ENCODE measurements at regions not wholly inside any gene's neighbourhood (a gene's known extent, or its start where the extent isn't known, plus 50 kb on each side); places are given as distances from the start of the nearest gene placed in this dataset.

GRCh38 chr10:4683838-4684237, 142.2 kb upstream of the AKR1E2 start:
- no peak for TF ChIP-seq YY1 (tag by site-specific recombination; IDR thresholded peaks at IDR 0.05)
- no peak for TF ChIP-seq ZNF707 (tag by site-specific recombination; IDR thresholded peaks at IDR 0.05)
- no peak for TF ChIP-seq ZNF394 (tag by site-specific recombination; IDR thresholded peaks at IDR 0.05; ENCODE audit: borderline replicate concordance)
- no peak for TF ChIP-seq ZNF768 (tag by site-specific recombination; IDR thresholded peaks at IDR 0.05)
- TF ChIP-seq REST (tag by site-specific recombination; IDR thresholded peaks at IDR 0.05) = no peak
- TF ChIP-seq, protein P1, sequence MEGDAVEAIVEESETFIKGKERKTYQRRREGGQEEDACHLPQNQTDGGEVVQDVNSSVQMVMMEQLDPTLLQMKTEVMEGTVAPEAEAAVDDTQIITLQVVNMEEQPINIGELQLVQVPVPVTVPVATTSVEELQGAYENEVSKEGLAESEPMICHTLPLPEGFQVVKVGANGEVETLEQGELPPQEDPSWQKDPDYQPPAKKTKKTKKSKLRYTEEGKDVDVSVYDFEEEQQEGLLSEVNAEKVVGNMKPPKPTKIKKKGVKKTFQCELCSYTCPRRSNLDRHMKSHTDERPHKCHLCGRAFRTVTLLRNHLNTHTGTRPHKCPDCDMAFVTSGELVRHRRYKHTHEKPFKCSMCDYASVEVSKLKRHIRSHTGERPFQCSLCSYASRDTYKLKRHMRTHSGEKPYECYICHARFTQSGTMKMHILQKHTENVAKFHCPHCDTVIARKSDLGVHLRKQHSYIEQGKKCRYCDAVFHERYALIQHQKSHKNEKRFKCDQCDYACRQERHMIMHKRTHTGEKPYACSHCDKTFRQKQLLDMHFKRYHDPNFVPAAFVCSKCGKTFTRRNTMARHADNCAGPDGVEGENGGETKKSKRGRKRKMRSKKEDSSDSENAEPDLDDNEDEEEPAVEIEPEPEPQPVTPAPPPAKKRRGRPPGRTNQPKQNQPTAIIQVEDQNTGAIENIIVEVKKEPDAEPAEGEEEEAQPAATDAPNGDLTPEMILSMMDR (tag by site-specific recombination; IDR thresholded peaks at IDR 0.05) = no peak
- TF ChIP-seq ZNF324 (tag by site-specific recombination; IDR thresholded peaks at IDR 0.05) = no peak
- TF ChIP-seq ZNF571 (tag by site-specific recombination; IDR thresholded peaks at IDR 0.05) = no peak
- no peak for TF ChIP-seq HIC1 (tag by site-specific recombination; IDR thresholded peaks at IDR 0.05)
- no peak for TF ChIP-seq ZNF155 (tag by site-specific recombination; IDR thresholded peaks at IDR 0.05)
- TF ChIP-seq, protein P2, sequence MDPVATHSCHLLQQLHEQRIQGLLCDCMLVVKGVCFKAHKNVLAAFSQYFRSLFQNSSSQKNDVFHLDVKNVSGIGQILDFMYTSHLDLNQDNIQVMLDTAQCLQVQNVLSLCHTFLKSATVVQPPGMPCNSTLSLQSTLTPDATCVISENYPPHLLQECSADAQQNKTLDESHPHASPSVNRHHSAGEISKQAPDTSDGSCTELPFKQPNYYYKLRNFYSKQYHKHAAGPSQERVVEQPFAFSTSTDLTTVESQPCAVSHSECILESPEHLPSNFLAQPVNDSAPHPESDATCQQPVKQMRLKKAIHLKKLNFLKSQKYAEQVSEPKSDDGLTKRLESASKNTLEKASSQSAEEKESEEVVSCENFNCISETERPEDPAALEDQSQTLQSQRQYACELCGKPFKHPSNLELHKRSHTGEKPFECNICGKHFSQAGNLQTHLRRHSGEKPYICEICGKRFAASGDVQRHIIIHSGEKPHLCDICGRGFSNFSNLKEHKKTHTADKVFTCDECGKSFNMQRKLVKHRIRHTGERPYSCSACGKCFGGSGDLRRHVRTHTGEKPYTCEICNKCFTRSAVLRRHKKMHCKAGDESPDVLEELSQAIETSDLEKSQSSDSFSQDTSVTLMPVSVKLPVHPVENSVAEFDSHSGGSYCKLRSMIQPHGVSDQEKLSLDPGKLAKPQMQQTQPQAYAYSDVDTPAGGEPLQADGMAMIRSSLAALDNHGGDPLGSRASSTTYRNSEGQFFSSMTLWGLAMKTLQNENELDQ (tag by site-specific recombination; IDR thresholded peaks at IDR 0.05; ENCODE audit: low read depth) = no peak
- TF ChIP-seq ZBTB1 (tag by site-specific recombination; IDR thresholded peaks at IDR 0.05) = no peak
